ENCODE measurements at regions not wholly inside any gene's neighbourhood (a gene's known extent, or its start where the extent isn't known, plus 50 kb on each side); places are given as distances from the start of the nearest gene placed in this dataset.

- no peak overlapping the region for H3K4me2 ChIP-seq (ENCODE audit: insufficient read depth, low read length)
- DNase-seq (no peak), ATAC-seq (ENCODE audit: insufficient read depth, low read depth) (no peak)
- no peaks in the 10 kb centered on the region for H3K4me1 ChIP-seq (ENCODE audit: insufficient read depth, low read length)
- H4K20me1 ChIP-seq (ENCODE audit: insufficient read depth, low read length), result no peaks in the 10 kb centered on the region
- H3K9me3 ChIP-seq (ENCODE audit: insufficient read depth, low read length, severe bottlenecking), result no peaks in the 10 kb centered on the region
- no peak overlapping the region for H3K4me3 ChIP-seq (ENCODE audit: low read depth in 1 of 2, low read length in 2 of 2)
- no peaks in the 10 kb centered on the region for H3K79me2 ChIP-seq (ENCODE audit: insufficient read depth, low read length)
- H3K9ac ChIP-seq (ENCODE audit: low read depth, low read length), result no peak overlapping the region
- no peak overlapping the region for H3K27ac ChIP-seq (ENCODE audit: low read length)
- no peak for TF ChIP-seq EZH2 (IDR thresholded peaks at IDR 0.05; ENCODE audit: borderline replicate concordance, low read depth, low read length, severe bottlenecking)
- H2AFZ ChIP-seq (ENCODE audit: low read depth, low read length), result no peak overlapping the region
- no peaks in the 10 kb centered on the region for H3K27me3 ChIP-seq (ENCODE audit: insufficient read depth, low read length, poor library complexity)
- no peaks in the 10 kb centered on the region for H3K36me3 ChIP-seq (ENCODE audit: insufficient read depth, low read length)
These were observed 116.3 kb downstream of the OGFRL1 start for GRCh38 chr6:71404967-71405278.

- H3K4me2 ChIP-seq (ENCODE audit: insufficient read depth, low read length), result no peak overlapping the region
- H3K9me3 ChIP-seq (ENCODE audit: insufficient read depth, low read length, severe bottlenecking), result no peaks in the 10 kb centered on the region
- no peak overlapping the region for H3K4me3 ChIP-seq (ENCODE audit: low read depth in 1 of 2, low read length in 2 of 2)
- no peak overlapping the region for H2AFZ ChIP-seq (ENCODE audit: low read depth, low read length)
- ATAC-seq (ENCODE audit: insufficient read depth, low read depth) (no peak), DNase-seq (no peak)
- no peak overlapping the region for H3K9ac ChIP-seq (ENCODE audit: low read depth, low read length)
- H3K27me3 ChIP-seq (ENCODE audit: insufficient read depth, low read length, poor library complexity), result no peaks in the 10 kb centered on the region
- no peak overlapping the region for H3K27ac ChIP-seq (ENCODE audit: low read length)
- no peaks in the 10 kb centered on the region for H3K4me1 ChIP-seq (ENCODE audit: insufficient read depth, low read length)
- H3K79me2 ChIP-seq (ENCODE audit: insufficient read depth, low read length), result no peaks in the 10 kb centered on the region
- TF ChIP-seq EZH2 (IDR thresholded peaks at IDR 0.05; ENCODE audit: borderline replicate concordance, low read depth, low read length, severe bottlenecking), result no peak
- TF ChIP-seq CTCF (IDR thresholded peaks at IDR 0.05; ENCODE audit: borderline replicate concordance, extremely low read depth, low read length, poor library complexity, severe bottlenecking), result no peak
- H3K36me3 ChIP-seq (ENCODE audit: insufficient read depth, low read length), result no peaks in the 10 kb centered on the region
- H4K20me1 ChIP-seq (ENCODE audit: insufficient read depth, low read length), result no peaks in the 10 kb centered on the region
These were observed 116.8 kb downstream of the OGFRL1 start for GRCh38 chr6:71405416-71405815.

GRCh38 chr6:71406865-71407860 lies 118.6 kb downstream of the OGFRL1 start:
- H3K4me1 ChIP-seq (ENCODE audit: insufficient read depth, low read length), result no peaks in the 10 kb centered on the region
- ATAC-seq (ENCODE audit: insufficient read depth, low read depth) (no peak), DNase-seq (no peak)
- H4K20me1 ChIP-seq (ENCODE audit: insufficient read depth, low read length), result no peaks in the 10 kb centered on the region
- H3K79me2 ChIP-seq (ENCODE audit: insufficient read depth, low read length), result no peaks in the 10 kb centered on the region
- TF ChIP-seq CTCF (IDR thresholded peaks at IDR 0.05; ENCODE audit: borderline replicate concordance, extremely low read depth, low read length, poor library complexity, severe bottlenecking) (no peak), EZH2 (IDR thresholded peaks at IDR 0.05; ENCODE audit: borderline replicate concordance, low read depth, low read length, severe bottlenecking) (no peak)
- no peaks in the 10 kb centered on the region for H3K36me3 ChIP-seq (ENCODE audit: insufficient read depth, low read length)
- no peak overlapping the region for H2AFZ ChIP-seq (ENCODE audit: low read depth, low read length)
- H3K4me2 ChIP-seq (ENCODE audit: insufficient read depth, low read length), result no peak overlapping the region
- H3K27me3 ChIP-seq (ENCODE audit: insufficient read depth, low read length, poor library complexity), result no peaks in the 10 kb centered on the region
- H3K9ac ChIP-seq (ENCODE audit: low read depth, low read length), result no peak overlapping the region
- no peak overlapping the region for H3K4me3 ChIP-seq (ENCODE audit: low read depth in 1 of 2, low read length in 2 of 2)
- no peaks in the 10 kb centered on the region for H3K9me3 ChIP-seq (ENCODE audit: insufficient read depth, low read length, severe bottlenecking)
- no peak overlapping the region for H3K27ac ChIP-seq (ENCODE audit: low read length)

Measured in DND-41 (cell line).